ENCODE measurements at regions not wholly inside any gene's neighbourhood (a gene's known extent, or its start where the extent isn't known, plus 50 kb on each side); places are given as distances from the start of the nearest gene placed in this dataset.

GRCh38 chrX:39104745-39105144, 303.5 kb downstream of the MID1IP1 start:
- Mint-ChIP-seq H3K27me3 (ENCODE audit: low read depth) (no peaks in the 10 kb centered on the region), H3K4me1 (no peaks in the 10 kb centered on the region)

DNA sequence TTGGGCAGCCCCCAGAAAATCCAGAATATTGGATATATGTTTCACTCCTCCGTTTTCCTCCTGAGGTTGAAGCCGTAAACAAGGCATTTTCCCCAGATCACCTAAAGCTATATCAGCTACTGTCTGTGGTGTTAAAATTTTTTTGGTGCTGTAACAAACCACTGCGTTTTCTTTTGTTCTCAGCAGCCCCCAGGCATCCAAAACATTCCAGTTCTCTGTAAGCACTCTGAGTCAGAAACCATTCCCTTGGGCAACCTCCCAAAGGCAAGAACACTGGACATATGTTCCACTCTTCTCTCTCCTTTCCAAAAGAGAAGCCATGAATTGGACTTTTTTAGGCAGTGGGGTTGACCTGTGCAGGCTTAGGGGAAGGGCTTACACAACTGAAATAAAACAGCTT, 310.9 kb downstream of the MID1IP1 start:
- Mint-ChIP-seq H3K27me3 (ENCODE audit: low read depth) (no peaks in the 10 kb centered on the region), H3K27ac (no peak overlapping the region), H3K4me3 (no peak overlapping the region), H3K9me3 (peaks cover 45% of the 10 kb centered on the region), H3K36me3 (ENCODE audit: low read depth) (no peaks in the 10 kb centered on the region), H3K4me1 (no peaks in the 10 kb centered on the region)
- TF ChIP-seq, protein P1, sequence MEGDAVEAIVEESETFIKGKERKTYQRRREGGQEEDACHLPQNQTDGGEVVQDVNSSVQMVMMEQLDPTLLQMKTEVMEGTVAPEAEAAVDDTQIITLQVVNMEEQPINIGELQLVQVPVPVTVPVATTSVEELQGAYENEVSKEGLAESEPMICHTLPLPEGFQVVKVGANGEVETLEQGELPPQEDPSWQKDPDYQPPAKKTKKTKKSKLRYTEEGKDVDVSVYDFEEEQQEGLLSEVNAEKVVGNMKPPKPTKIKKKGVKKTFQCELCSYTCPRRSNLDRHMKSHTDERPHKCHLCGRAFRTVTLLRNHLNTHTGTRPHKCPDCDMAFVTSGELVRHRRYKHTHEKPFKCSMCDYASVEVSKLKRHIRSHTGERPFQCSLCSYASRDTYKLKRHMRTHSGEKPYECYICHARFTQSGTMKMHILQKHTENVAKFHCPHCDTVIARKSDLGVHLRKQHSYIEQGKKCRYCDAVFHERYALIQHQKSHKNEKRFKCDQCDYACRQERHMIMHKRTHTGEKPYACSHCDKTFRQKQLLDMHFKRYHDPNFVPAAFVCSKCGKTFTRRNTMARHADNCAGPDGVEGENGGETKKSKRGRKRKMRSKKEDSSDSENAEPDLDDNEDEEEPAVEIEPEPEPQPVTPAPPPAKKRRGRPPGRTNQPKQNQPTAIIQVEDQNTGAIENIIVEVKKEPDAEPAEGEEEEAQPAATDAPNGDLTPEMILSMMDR (IDR thresholded peaks at IDR 0.05; ENCODE audit: unreplicated experiment in 3 of 3) = no peak

More at GRCh38 chrX:39104745-39105144, 303.5 kb downstream of the MID1IP1 start:
- Mint-ChIP-seq H3K9me3 (peaks cover 34% of the 10 kb centered on the region), H3K27ac (no peak overlapping the region), H3K36me3 (ENCODE audit: low read depth) (no peaks in the 10 kb centered on the region), H3K4me3 (no peak overlapping the region)
- TF ChIP-seq, protein P1 (IDR thresholded peaks at IDR 0.05; ENCODE audit: unreplicated experiment in 3 of 3) = no peak

DNA sequence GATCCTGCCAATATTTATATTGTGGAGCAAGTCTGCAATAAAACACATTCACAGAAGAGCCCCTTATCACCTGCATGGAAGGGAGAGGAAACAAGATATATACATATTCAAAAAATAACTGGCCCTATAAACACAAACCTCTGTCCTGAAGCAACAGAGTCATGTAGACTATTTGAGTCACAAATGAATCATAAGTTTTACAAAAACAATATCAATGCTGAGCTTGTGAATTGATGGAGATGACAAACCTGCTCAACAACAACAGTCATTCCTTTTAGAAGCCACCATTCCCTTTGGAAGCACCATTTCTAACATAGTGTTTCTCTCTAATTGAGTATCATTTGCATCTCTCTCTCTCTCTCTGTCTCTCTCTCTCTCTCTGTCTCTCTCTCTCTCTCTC, 313.9 kb downstream of the MID1IP1 start:
- H3K27ac Mint-ChIP-seq = no peak overlapping the region
- peaks cover 3% of the 10 kb centered on the region for H3K27me3 Mint-ChIP-seq (ENCODE audit: low read depth)
- H3K4me3 Mint-ChIP-seq = no peak overlapping the region
- H3K4me1 Mint-ChIP-seq = no peaks in the 10 kb centered on the region
- TF ChIP-seq, protein P1 (IDR thresholded peaks at IDR 0.05; ENCODE audit: unreplicated experiment in 3 of 3) = no peak
- H3K9me3 Mint-ChIP-seq = peaks cover 29% of the 10 kb centered on the region
- no peaks in the 10 kb centered on the region for H3K36me3 Mint-ChIP-seq (ENCODE audit: low read depth)

GRCh38 chrX:39117101-39117500, 315.8 kb downstream of the MID1IP1 start:
- Mint-ChIP-seq H3K4me3 (no peak overlapping the region), H3K27me3 (ENCODE audit: low read depth) (peaks cover 3% of the 10 kb centered on the region), H3K4me1 (no peaks in the 10 kb centered on the region), H3K9me3 (peaks cover 14% of the 10 kb centered on the region), H3K36me3 (ENCODE audit: low read depth) (no peaks in the 10 kb centered on the region), H3K27ac (no peak overlapping the region)
- TF ChIP-seq, protein P1 (IDR thresholded peaks at IDR 0.05; ENCODE audit: unreplicated experiment in 3 of 3) = no peak

DNA sequence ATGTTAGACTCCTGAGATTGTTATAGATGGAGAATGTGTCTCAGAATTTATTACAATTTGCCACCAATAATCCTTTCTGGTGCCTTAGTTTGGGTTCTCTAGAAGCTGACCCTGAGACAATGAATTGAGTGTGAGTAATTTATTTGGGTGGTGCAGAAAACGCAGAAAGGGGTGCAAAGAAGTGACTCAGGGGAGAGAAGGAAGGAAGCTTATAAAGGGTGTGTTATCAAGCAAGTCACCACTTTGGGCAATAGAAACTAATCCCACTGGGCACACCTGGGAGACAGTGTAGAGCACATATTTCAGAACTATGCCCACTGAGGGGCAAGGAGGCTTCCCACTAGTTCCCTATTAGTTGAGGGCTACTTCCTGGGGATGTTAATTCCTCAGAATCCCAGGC, 320.6 kb downstream of the MID1IP1 start:
- Mint-ChIP-seq H3K9me3 (peaks cover 5% of the 10 kb centered on the region), H3K4me1 (peaks cover 6% of the 10 kb centered on the region), H3K27me3 (ENCODE audit: low read depth) (peaks cover 3% of the 10 kb centered on the region), H3K27ac (no peak overlapping the region), H3K36me3 (ENCODE audit: low read depth) (no peaks in the 10 kb centered on the region), H3K4me3 (no peak overlapping the region)
- TF ChIP-seq, protein P1 (IDR thresholded peaks at IDR 0.05; ENCODE audit: unreplicated experiment in 3 of 3) = no peak

DNA sequence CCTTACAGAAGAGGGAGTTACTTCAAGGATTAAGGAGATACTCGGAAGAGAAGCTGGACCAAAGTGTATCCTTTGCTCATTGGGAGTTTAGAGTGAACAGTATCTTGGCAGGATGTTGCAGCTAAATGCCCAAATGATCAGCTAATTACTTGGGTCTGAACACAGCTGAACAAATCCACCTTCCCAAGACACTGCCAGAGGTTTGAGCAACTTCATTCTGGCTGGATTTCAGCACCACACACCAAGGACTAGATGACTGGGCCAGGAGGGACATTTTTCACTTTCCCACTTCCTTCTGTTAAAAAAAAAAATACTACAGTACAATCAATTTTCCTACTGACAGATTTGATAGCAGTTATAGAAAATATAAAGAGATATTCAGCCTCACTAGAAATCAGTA, 324.6 kb downstream of the MID1IP1 start:
- no peaks in the 10 kb centered on the region for H3K36me3 Mint-ChIP-seq (ENCODE audit: low read depth)
- peaks cover 6% of the 10 kb centered on the region for H3K4me1 Mint-ChIP-seq
- H3K4me3 Mint-ChIP-seq = no peak overlapping the region
- H3K27ac Mint-ChIP-seq = no peak overlapping the region
- no peaks in the 10 kb centered on the region for H3K9me3 Mint-ChIP-seq
- H3K27me3 Mint-ChIP-seq (ENCODE audit: low read depth) = no peaks in the 10 kb centered on the region
- TF ChIP-seq, protein P1 (IDR thresholded peaks at IDR 0.05; ENCODE audit: unreplicated experiment in 3 of 3) = no peak

Data from nephron (organoid).